DMS114 treated with DMSO at 0.1 percent for 48 hours (cell line): ENCODE measurements at regions not wholly inside any gene's neighbourhood (a gene's known extent, or its start where the extent isn't known, plus 50 kb on each side); places are given as distances from the start of the nearest gene placed in this dataset.
"Not testable (repeated sequence)": the region's sequence is repeated elsewhere in the genome, so short reads cannot be mapped to it uniquely, and the experiment has no call there.

ENCODE experiments used
- DNase-seq: peaks from one replicate; lab custom pipeline; 2025; ENCODE audit not compliant: unreplicated experiment; lab: John Stamatoyannopoulos, UW

DNA sequence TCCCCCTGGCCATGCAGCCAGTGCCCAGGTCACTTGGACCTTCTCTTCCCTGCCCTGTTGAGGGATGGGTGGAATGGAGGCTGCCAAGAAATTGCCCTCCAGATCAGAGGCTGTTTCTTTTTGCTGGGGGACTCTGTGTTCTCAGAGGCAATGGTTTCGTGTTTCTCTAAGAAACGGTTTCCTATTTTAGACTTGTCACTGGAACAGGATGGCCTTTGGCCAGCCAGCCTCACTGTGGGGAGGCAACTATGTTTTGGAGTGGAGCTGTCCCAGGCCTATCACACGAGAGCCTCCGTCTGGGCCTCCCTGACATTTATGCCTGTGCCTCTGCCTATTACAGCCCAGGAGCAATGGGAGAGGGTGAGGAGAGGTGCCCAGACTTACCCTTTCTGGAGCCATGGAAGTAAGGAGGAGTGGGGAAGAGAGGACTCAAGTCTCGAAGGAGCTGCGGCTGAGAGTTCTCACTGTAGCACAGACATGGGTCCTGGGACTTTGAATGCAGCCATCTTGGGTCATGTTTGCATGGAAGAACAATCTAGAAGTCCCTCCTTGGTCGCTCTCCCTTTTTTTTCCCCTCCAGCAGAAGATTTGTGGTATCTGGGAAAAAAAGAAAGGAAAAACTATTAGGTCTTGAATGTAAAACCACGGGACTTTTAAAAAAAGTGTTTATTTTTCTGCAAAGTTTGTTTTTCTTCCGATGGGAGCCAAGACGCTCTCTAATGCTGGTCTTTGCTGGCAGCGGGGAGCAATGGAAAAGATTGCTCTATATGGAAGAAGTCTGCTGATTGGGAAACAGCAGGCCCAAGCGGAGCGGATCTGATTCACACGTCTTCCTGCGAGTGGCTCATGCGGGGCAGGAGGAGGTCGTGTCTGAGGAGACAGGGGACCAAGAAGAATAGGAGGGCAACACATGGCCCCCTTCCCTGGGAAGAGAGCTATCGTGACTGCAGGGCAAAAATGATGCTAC lies 219.2 kb downstream of the FOXD2 start:
- no peak for DNase-seq

DNA sequence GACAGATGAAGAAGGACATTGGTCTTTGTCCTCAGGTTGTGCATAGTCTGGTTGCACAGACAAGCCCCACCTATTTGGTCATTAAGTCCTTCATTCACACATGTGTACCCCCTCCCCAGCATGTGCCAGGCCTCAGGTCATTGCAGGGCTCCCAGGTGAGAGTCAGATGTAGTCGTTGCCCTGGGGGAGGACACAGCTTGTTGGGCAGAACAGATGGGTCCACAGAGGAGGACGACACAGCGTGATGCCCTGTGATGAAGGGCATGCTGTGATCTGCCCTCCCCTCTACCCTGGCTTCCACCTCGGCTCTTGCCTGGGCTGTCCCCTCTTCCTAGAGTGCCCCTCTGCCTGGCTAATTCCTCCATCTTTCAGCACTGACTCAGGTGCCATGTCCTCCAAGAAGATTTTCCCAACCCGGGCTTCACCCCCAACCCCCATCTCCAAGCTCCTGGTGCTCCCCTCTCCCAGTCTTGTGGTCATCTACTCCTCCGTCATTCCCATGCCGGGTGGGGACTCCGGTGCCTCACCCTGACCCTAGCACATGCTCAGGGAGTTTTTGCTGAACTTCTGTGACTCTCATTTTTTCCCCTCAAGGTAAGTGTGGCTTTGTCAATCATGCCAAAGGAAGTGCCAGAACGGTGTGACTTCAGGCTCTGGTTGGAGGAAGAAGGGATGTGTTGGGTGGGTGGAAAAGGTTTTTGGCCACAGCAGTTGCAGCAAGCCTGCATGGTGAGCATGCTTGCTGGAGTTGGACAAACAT lies 220.5 kb downstream of the FOXD2 start:
- DNase-seq: no peak

GRCh38 chr1:47659146-47659545 lies 221.3 kb downstream of the FOXD2 start:
- DNase-seq: no peak

GRCh38 chr1:47660622-47661021 lies 222.8 kb downstream of the FOXD2 start:
- no peak for DNase-seq

GRCh38 chr1:47661040-47661439 lies 223.2 kb downstream of the FOXD2 start:
- DNase-seq: no peak

DNA sequence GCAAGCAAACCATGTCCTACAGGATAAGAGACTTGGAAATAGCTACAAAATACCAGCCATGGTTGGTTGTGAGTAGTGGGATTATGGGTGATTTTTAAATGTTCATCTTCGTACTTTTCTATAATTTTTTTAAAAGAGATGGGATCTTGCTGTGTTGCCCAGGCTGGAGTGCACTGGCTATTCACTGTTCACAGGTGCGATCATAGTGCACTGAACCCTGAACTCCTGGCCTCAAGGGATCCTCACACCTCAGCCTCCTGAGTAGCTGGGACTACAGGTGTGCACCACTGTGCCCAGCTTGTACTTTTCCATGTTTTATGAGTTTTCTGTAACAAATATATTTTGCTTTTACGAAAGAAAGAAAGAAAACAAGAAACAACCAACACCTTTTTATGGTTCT lies 224.2 kb downstream of the FOXD2 start:
- DNase-seq: no peak

DNA sequence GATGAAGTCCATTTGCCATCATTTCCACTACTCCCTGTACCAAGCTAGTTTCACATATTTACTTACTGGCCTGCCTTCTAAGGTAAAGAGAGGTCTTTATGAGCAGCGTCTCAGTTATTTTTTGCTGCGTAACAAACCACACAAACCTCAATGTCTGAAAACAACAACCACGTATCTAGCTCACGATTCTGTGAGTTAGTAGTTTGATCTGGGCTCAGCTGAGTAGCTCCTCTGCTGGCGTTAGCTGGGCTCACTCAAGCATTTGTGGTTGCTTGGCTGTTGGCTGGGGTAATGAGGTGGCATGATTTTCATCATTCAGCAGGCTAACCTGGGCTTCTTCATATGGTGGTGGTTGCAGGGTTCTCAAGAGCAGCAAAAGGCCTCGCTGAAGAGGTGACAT lies 225.4 kb downstream of the FOXD2 start:
- no peak for DNase-seq

DNA sequence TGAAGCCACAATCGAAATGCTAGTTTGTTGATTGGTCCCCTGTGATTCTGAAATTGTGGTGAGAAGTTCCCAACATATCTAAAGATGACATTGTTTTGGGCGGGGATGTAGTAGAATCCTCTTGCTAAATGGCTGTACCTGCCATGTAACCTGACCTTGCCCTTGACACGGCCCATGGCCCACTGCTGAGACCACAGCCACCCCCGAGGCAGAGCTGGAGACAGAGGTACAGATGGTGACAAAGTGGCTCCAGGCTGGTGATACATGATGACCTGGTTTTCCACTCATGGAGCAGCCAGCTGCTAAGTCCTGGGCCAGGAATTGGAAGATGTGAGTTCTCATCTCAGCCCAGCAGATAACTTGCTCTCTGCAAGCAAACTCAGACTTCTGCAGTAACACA lies 226.5 kb downstream of the FOXD2 start:
- DNase-seq: no peak

- DNase-seq: not testable (repeated sequence)
Observed at GRCh38 chr1:47664896-47665295, 227.1 kb downstream of the FOXD2 start.

GRCh38 chr1:47669081-47669585 lies 231.3 kb downstream of the FOXD2 start:
- no peak for DNase-seq

GRCh38 chr1:47672622-47673021 lies 234.8 kb downstream of the FOXD2 start:
- no peak for DNase-seq

- no peak for DNase-seq
Observed at GRCh38 chr1:47674189-47674588, 236.3 kb downstream of the FOXD2 start.

- DNase-seq: no peak
Observed at GRCh38 chr1:47675047-47675675, 237.3 kb downstream of the FOXD2 start.

GRCh38 chr1:47675721-47676120 lies 237.9 kb downstream of the FOXD2 start:
- DNase-seq: no peak

GRCh38 chr1:47676311-47677054 lies 238.6 kb downstream of the FOXD2 start:
- DNase-seq: no peak

GRCh38 chr1:47677241-47677940 lies 239.5 kb downstream of the FOXD2 start:
- DNase-seq: no peak

DNA sequence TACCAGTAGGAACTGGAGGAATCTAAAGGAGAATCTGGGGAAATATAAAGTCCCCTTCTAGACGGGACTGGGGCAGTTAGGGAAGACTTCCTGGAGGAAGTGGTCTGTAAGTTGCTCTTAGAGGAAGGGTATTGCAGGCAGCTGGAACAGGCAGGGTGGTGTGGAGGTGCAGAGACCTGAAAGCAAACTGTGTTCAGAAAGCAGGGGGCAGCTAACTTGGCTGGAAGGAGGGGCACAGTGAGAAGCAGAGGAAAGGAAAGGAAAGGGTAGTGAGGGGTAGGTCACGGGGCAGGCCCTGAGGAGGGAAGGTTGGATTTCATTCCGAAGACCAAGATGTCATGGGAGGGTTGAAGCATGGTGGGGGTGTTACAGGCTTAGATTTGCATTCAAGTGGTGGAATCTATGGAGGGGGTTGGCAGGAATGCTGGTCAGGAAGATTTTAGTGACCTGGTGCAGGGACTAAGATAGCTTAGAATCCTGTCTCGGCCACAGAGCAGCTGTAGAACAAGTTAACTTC lies 240.7 kb downstream of the FOXD2 start:
- DNase-seq: no peak

- DNase-seq: no peak
Observed at GRCh38 chr1:47679301-47679791, 241.5 kb downstream of the FOXD2 start.

GRCh38 chr1:47679826-47680225 lies 242.0 kb downstream of the FOXD2 start:
- DNase-seq: no peak
